Parathyroid adenoma (tissue), 2 donors: ENCODE measurements at regions not wholly inside any gene's neighbourhood (a gene's known extent, or its start where the extent isn't known, plus 50 kb on each side); places are given as distances from the start of the nearest gene placed in this dataset.

ENCODE experiments used
- H2AFZ ChIP-seq: fragments of 300-600 bp; sonication (generic); one replicate; pipeline ENCODE4 v1.7.0; 2017; ENCODE audit warnings: antibody characterized with exemption, mild to moderate bottlenecking
- H3K27ac ChIP-seq: fragments of 300-600 bp; sonication (generic); one replicate; pipeline ENCODE4 v1.7.0; 2017
- H3K27me3 ChIP-seq: fragments of 300-600 bp; sonication (generic); one replicate; pipeline ENCODE4 v1.7.0; 2017; ENCODE audit warnings: low read length; ENCODE audit not compliant: control insufficient read depth, insufficient read depth
- H3K36me3 ChIP-seq: fragments of 300-600 bp; sonication (generic); one replicate; pipeline ENCODE4 v1.7.0; 2017; ENCODE audit warnings: low read length; ENCODE audit not compliant: control insufficient read depth, insufficient read depth
- H3K4me1 ChIP-seq: fragments of 300-600 bp; sonication (generic); one replicate; pipeline ENCODE4 v1.7.0; 2017; ENCODE audit warnings: control low read depth
- H3K4me2 ChIP-seq: fragments of 300-600 bp; sonication (generic); one replicate; pipeline ENCODE4 v1.7.0; 2017; ENCODE audit warnings: low read length
- H3K4me3 ChIP-seq: fragments of 300-600 bp; sonication (generic); one replicate; pipeline ENCODE4 v1.7.0; 2017; ENCODE audit warnings: low read depth, low read length
- H3K79me2 ChIP-seq: fragments of 300-600 bp; sonication (generic); one replicate; pipeline ENCODE4 v1.7.0; 2017; ENCODE audit warnings: control low read depth
- H3K9ac ChIP-seq: fragments of 300-600 bp; sonication (generic); one replicate; pipeline ENCODE4 v1.7.0; 2017; ENCODE audit warnings: mild to moderate bottlenecking
- H3K9me3 ChIP-seq: fragments of 300-600 bp; sonication (generic); one replicate; pipeline ENCODE4 v1.7.0; 2017; ENCODE audit warnings: low read length; ENCODE audit not compliant: control insufficient read depth
- TF ChIP-seq, protein P1 (sequence below): fragments of 300-600 bp; sonication (generic); IDR thresholded peaks from one replicate; pipeline ENCODE4 v1.7.0; 2017; ENCODE audit warnings: antibody characterized with exemption, mild to moderate bottlenecking
- donor health status: primary hyperparathyroidism.

DNA sequence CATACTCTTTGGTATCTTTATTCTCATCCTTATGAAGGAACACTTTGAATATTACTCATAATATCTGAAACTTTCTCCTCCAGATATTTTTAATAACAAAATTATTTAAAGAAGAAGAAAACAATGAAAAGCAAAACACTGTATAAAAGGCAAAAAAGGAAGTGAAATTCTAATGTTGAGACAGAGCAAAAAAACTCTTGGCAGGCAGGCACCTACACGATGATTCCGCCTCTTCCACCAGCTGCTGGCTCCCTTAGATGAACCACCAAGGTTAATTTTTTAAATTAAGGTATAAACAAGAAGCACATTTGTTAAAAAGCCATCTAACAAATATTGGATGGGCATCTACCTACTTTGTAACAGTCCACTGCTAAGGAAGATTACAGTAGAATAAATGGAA is 434.7 kb downstream of the EPHA4 start:
- Histone ChIP-seq H3K4me1 (no peaks in the 10 kb centered on the region), H3K27ac (no peak overlapping the region), H3K9me3 (no peaks in the 10 kb centered on the region), H3K4me2 (no peak overlapping the region), H3K9ac (no peak overlapping the region), H2AFZ (no peak overlapping the region), H3K36me3 (no peaks in the 10 kb centered on the region), H3K4me3 (no peak overlapping the region), H3K79me2 (no peaks in the 10 kb centered on the region), H3K27me3 (no peaks in the 10 kb centered on the region)
- TF ChIP-seq, protein P1, sequence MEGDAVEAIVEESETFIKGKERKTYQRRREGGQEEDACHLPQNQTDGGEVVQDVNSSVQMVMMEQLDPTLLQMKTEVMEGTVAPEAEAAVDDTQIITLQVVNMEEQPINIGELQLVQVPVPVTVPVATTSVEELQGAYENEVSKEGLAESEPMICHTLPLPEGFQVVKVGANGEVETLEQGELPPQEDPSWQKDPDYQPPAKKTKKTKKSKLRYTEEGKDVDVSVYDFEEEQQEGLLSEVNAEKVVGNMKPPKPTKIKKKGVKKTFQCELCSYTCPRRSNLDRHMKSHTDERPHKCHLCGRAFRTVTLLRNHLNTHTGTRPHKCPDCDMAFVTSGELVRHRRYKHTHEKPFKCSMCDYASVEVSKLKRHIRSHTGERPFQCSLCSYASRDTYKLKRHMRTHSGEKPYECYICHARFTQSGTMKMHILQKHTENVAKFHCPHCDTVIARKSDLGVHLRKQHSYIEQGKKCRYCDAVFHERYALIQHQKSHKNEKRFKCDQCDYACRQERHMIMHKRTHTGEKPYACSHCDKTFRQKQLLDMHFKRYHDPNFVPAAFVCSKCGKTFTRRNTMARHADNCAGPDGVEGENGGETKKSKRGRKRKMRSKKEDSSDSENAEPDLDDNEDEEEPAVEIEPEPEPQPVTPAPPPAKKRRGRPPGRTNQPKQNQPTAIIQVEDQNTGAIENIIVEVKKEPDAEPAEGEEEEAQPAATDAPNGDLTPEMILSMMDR = no peak

DNA sequence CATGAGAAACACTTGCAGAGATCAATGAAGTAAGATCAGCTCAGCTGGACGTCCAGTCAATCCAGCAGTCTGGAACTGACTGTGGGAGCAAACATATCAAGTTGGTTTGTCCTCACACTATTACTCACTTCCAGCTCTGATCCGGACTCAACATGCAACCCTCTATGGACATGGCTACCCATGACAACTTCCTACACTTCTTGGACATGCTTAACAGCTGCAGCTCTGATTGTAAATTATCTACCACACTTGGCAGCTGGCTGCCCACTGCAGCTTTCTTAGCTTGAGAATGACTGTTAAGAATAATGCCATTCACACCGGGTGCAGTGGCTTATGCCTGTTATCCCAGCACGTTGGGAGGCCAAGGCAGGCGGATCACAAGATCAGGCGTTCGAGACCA is 429.8 kb downstream of the EPHA4 start:
- Histone ChIP-seq H3K9me3 (no peaks in the 10 kb centered on the region), H3K27ac (no peak overlapping the region), H2AFZ (no peak overlapping the region), H3K36me3 (no peaks in the 10 kb centered on the region), H3K9ac (no peak overlapping the region), H3K4me3 (no peak overlapping the region), H3K79me2 (no peaks in the 10 kb centered on the region), H3K27me3 (no peaks in the 10 kb centered on the region), H3K4me1 (no peaks in the 10 kb centered on the region), H3K4me2 (no peak overlapping the region)
- TF ChIP-seq, protein P1 = no peak

DNA sequence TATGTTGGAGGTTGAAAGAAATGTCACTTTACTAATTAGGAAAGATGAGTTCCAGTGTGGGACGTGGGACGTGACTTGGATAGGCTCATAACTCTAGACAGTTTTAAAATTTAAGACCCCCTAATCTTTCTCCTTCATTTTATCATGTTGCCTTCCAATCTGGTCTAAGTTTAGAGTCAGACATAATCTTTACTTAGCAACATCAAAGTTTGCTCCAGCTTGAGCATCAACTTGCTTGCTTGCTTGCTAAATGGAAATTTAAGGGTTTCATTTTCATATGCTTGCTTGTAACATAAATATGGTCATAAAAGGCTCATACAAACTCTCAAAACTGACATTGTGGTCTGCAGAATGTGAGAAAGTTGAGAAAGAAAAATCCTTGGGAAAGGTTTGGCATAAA is 428.9 kb downstream of the EPHA4 start:
- no peak overlapping the region for H3K27ac ChIP-seq
- no peaks in the 10 kb centered on the region for H3K4me1 ChIP-seq
- no peaks in the 10 kb centered on the region for H3K9me3 ChIP-seq
- no peak overlapping the region for H3K4me3 ChIP-seq
- H3K4me2 ChIP-seq = no peak overlapping the region
- no peaks in the 10 kb centered on the region for H3K27me3 ChIP-seq
- no peak overlapping the region for H2AFZ ChIP-seq
- TF ChIP-seq, protein P1 = no peak
- no peaks in the 10 kb centered on the region for H3K36me3 ChIP-seq
- no peaks in the 10 kb centered on the region for H3K79me2 ChIP-seq
- H3K9ac ChIP-seq = no peak overlapping the region

DNA sequence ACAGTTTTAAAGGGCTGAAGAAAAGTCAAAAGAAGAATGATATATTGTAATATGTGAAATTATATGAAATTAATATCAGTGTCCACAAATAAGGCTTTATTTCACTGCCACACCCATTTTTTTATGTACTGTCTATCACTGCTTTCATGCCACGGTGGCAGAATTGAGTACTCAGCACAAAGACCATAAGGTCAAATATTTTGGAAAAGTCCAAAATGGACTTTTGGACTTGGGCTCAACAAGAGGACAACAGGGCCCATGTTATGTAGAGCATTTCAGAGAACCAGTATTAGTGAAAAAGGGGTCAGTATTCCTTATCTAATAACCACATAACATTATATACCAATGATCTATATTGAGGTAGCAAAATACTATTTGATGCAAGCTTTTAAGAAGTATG is 427.2 kb downstream of the EPHA4 start:
- TF ChIP-seq, protein P1 = no peak
- no peaks in the 10 kb centered on the region for H3K9me3 ChIP-seq
- H3K4me1 ChIP-seq = no peaks in the 10 kb centered on the region
- H3K27me3 ChIP-seq = no peaks in the 10 kb centered on the region
- no peaks in the 10 kb centered on the region for H3K79me2 ChIP-seq
- no peak overlapping the region for H3K9ac ChIP-seq
- H3K4me3 ChIP-seq = no peak overlapping the region
- H3K27ac ChIP-seq = no peak overlapping the region
- H3K36me3 ChIP-seq = no peaks in the 10 kb centered on the region
- H3K4me2 ChIP-seq = no peak overlapping the region
- no peak overlapping the region for H2AFZ ChIP-seq

DNA sequence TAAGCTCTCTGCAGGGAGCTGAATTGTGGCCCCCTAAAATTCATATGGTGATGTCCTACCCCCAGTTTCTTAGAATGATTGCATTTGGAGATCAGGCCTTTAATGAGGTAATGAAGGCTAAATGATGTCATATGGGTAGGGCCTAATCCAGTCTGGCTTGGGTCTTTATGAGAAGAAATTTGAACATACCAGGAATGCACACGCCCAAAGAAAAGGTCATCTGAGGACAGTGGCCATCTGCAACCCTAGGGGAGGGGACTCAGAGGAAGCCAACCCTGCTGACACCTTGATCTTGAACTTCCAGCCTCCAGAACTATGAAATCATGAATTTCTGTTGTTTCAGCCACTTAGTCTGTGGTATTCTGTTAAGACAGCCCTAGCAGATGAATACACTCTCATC is 426.7 kb downstream of the EPHA4 start:
- no peaks in the 10 kb centered on the region for H3K9me3 ChIP-seq
- H3K79me2 ChIP-seq = no peaks in the 10 kb centered on the region
- H3K27me3 ChIP-seq = no peaks in the 10 kb centered on the region
- H3K36me3 ChIP-seq = no peaks in the 10 kb centered on the region
- no peak overlapping the region for H3K27ac ChIP-seq
- H3K9ac ChIP-seq = no peak overlapping the region
- no peak overlapping the region for H3K4me2 ChIP-seq
- no peak overlapping the region for H3K4me3 ChIP-seq
- no peaks in the 10 kb centered on the region for H3K4me1 ChIP-seq
- no peak overlapping the region for H2AFZ ChIP-seq
- TF ChIP-seq, protein P1 = no peak
